GM19239 (cell line): ENCODE measurements at regions not wholly inside any gene's neighbourhood (a gene's known extent, or its start where the extent isn't known, plus 50 kb on each side); places are given as distances from the start of the nearest gene placed in this dataset.
A peak's percentile ranks its signal among the peaks of the same experiment; 100 is the strongest.

Experiments used
- DNase-seq: peaks from one replicate; pipeline ENCODE4 v3.0.0; 2011; ENCODE audit warnings: low spot score; ENCODE audit not compliant: insufficient read length
- FAIRE-seq: peaks from 2 replicates; lab custom pipeline; 2011; peaks lifted over from hg19 to GRCh38; lab: Jason Lieb, UNC

GRCh38 chr6:129778793-129779192 is 68.8 kb upstream of the ARHGAP18 start:
- no peak for FAIRE-seq
- no peak for DNase-seq

- FAIRE-seq (no peak), DNase-seq (no peak)
Observed at GRCh38 chr6:129777371-129777770, 67.4 kb upstream of the ARHGAP18 start.

- FAIRE-seq (no peak), DNase-seq (no peak)
Observed at GRCh38 chr6:129776542-129777330, 66.8 kb upstream of the ARHGAP18 start.

GRCh38 chr6:129774697-129775447 is 64.9 kb upstream of the ARHGAP18 start:
- peak; percentile 14 for DNase-seq
- peak; percentile 73 for FAIRE-seq

- FAIRE-seq (no peak), DNase-seq (no peak)
Observed at GRCh38 chr6:129773304-129773703, 63.3 kb upstream of the ARHGAP18 start.

- DNase-seq (no peak), FAIRE-seq (no peak)
Observed at GRCh38 chr6:129771678-129772077, 61.7 kb upstream of the ARHGAP18 start.

GRCh38 chr6:129767776-129768485 is 58.0 kb upstream of the ARHGAP18 start:
- FAIRE-seq (no peak), DNase-seq (no peak)

- FAIRE-seq = peak; percentile 83
- no peak for DNase-seq
Observed at GRCh38 chr6:129766959-129767728, 57.2 kb upstream of the ARHGAP18 start.

- DNase-seq (no peak), FAIRE-seq (no peak)
Observed at GRCh38 chr6:129764761-129765407, 54.9 kb upstream of the ARHGAP18 start.

GRCh38 chr6:129759796-129760605 is 50.0 kb upstream of the ARHGAP18 start:
- no peak for FAIRE-seq

More at GRCh38 chr6:129759796-129760605, 50.0 kb upstream of the ARHGAP18 start:
- DNase-seq = no peak
